Endodermal cell (in vitro differentiated cells): ENCODE measurements at regions not wholly inside any gene's neighbourhood (a gene's known extent, or its start where the extent isn't known, plus 50 kb on each side); places are given as distances from the start of the nearest gene placed in this dataset.

Source experiments
- DNase-seq: peaks from one replicate; pipeline ENCODE4 v3.0.0-alpha.2; 2017
- H3K27ac ChIP-seq: 2 replicates; pipeline ENCODE4 v1.5.1; 2013; ENCODE audit warnings: mild to moderate bottlenecking, low read depth, low read length, moderate library complexity
- H3K27me3 ChIP-seq: 2 replicates; pipeline ENCODE4 v1.6.1; 2013; ENCODE audit warnings: mild to moderate bottlenecking, low read length, moderate library complexity; ENCODE audit not compliant: insufficient read depth, control insufficient read depth, poor library complexity, severe bottlenecking
- H3K36me3 ChIP-seq: 2 replicates; pipeline ENCODE4 v1.7.0; 2013; ENCODE audit warnings: mild to moderate bottlenecking, low read length, moderate library complexity; ENCODE audit not compliant: control insufficient read depth, insufficient read depth
- H3K4me1 ChIP-seq: one replicate; pipeline ENCODE4 v1.7.0; 2013; ENCODE audit warnings: low read length; ENCODE audit not compliant: control insufficient read depth, insufficient read depth
- H3K4me3 ChIP-seq: 2 replicates; pipeline ENCODE4 v1.5.1; 2013; ENCODE audit warnings: mild to moderate bottlenecking, low read length, moderate library complexity
- H3K9ac ChIP-seq: 2 replicates; pipeline ENCODE4 v1.6.1; 2013; ENCODE audit warnings: mild to moderate bottlenecking, low read length, moderate library complexity; ENCODE audit not compliant: poor library complexity, severe bottlenecking; ENCODE audit errors: extremely low read depth
- H3K9me3 ChIP-seq: 2 replicates; pipeline ENCODE4 v1.6.1; 2013; ENCODE audit warnings: mild to moderate bottlenecking, low read length, moderate library complexity; ENCODE audit not compliant: control insufficient read depth
- H3K27ac Mint-ChIP-seq: 2 replicates; pipeline ENCODE4 v1.8.0; 2020; ENCODE audit warnings: mixed read lengths
- H3K27me3 Mint-ChIP-seq: 2 replicates; pipeline ENCODE4 v1.8.0; 2021; ENCODE audit warnings: mild to moderate bottlenecking, mixed read lengths; ENCODE audit not compliant: insufficient read depth
- H3K36me3 Mint-ChIP-seq: 2 replicates; pipeline ENCODE4 v1.8.0; 2020; ENCODE audit warnings: low read depth, mixed read lengths
- H3K4me1 Mint-ChIP-seq: 2 replicates; pipeline ENCODE4 v1.8.0; 2020; ENCODE audit warnings: mixed read lengths
- H3K4me3 Mint-ChIP-seq: 2 replicates; pipeline ENCODE4 v1.8.0; 2020; ENCODE audit warnings: mild to moderate bottlenecking, moderate library complexity, mixed read lengths
- H3K9me3 Mint-ChIP-seq: 2 replicates; pipeline ENCODE4 v1.8.0; 2020; ENCODE audit warnings: mild to moderate bottlenecking, mixed read lengths
- CTCF ChIP-seq: fragments of 200-600 bp; sonication (generic); conservative IDR thresholded peaks from 2 replicates; pipeline ENCODE4 v1.5.0; 2021; ENCODE audit warnings: antibody characterized with exemption, mild to moderate bottlenecking
- WGBS, 2 experiments: methylation state at CpG; one replicate each; pipeline versions ENCODE4 v1.1.5 to v1.1.7; 2013; ENCODE audit warnings: missing lambda C conversion rate in 2 of 2, mixed read lengths in 1 of 2; ENCODE audit not compliant: insufficient coverage in 1 of 2, insufficient read length in 1 of 2; 5-methylcytosine and 5-hydroxymethylcytosine counted together

- no peak for TF ChIP-seq CTCF
- no peak overlapping the region for H3K27ac Mint-ChIP-seq
- H3K9me3 ChIP-seq: no peaks in the 10 kb centered on the region
- no peaks in the 10 kb centered on the region for H3K36me3 ChIP-seq
- no peak overlapping the region for H3K4me3 ChIP-seq
- H3K36me3 Mint-ChIP-seq: no peaks in the 10 kb centered on the region
- no peaks in the 10 kb centered on the region for H3K9me3 Mint-ChIP-seq
- no peak overlapping the region for H3K9ac ChIP-seq
- no peak overlapping the region for H3K27ac ChIP-seq
- H3K27me3 ChIP-seq: no peaks in the 10 kb centered on the region
- WGBS, 2 experiments: 91 to 94% methylated on average over 4 to 5 of the region's 5 CpGs
- H3K4me3 Mint-ChIP-seq: no peak overlapping the region
- DNase-seq: no peak
- no peaks in the 10 kb centered on the region for H3K4me1 Mint-ChIP-seq
- H3K27me3 Mint-ChIP-seq: no peaks in the 10 kb centered on the region
- H3K4me1 ChIP-seq: no peaks in the 10 kb centered on the region
Observed at GRCh38 chr21:25491267-25491666, 116.0 kb downstream of the MRPL39 start.

- TF ChIP-seq CTCF: no peak
- H3K27me3 Mint-ChIP-seq: no peaks in the 10 kb centered on the region
- no peaks in the 10 kb centered on the region for H3K9me3 Mint-ChIP-seq
Observed at GRCh38 chr21:25490742-25491141, 116.5 kb downstream of the MRPL39 start.

GRCh38 chr21:25489673-25490072 is 117.6 kb downstream of the MRPL39 start:
- Mint-ChIP-seq H3K36me3 (no peaks in the 10 kb centered on the region), H3K4me3 (no peak overlapping the region), H3K4me1 (no peaks in the 10 kb centered on the region), H3K27ac (no peak overlapping the region), H3K9me3 (no peaks in the 10 kb centered on the region), H3K27me3 (no peaks in the 10 kb centered on the region)
- Histone ChIP-seq H3K4me1 (no peaks in the 10 kb centered on the region), H3K27me3 (no peaks in the 10 kb centered on the region), H3K9me3 (no peaks in the 10 kb centered on the region), H3K36me3 (no peaks in the 10 kb centered on the region), H3K9ac (no peak overlapping the region), H3K4me3 (no peak overlapping the region), H3K27ac (no peak overlapping the region)
- TF ChIP-seq CTCF: no peak
- 43 to 60% methylated on average over 1 to 2 of the region's 3 CpGs for WGBS, 2 experiments
- DNase-seq: no peak

More at GRCh38 chr21:25490742-25491141, 116.5 kb downstream of the MRPL39 start:
- no peak overlapping the region for H3K9ac ChIP-seq
- H3K27ac ChIP-seq: no peak overlapping the region
- Mint-ChIP-seq H3K27ac (no peak overlapping the region), H3K36me3 (no peaks in the 10 kb centered on the region), H3K4me3 (no peak overlapping the region), H3K4me1 (no peaks in the 10 kb centered on the region)
- DNase-seq: no peak
- no peaks in the 10 kb centered on the region for H3K4me1 ChIP-seq
- no peaks in the 10 kb centered on the region for H3K27me3 ChIP-seq
- H3K36me3 ChIP-seq: no peaks in the 10 kb centered on the region
- no peak overlapping the region for H3K4me3 ChIP-seq
- no peaks in the 10 kb centered on the region for H3K9me3 ChIP-seq
